ENCODE measurements at regions not wholly inside any gene's neighbourhood (a gene's known extent, or its start where the extent isn't known, plus 50 kb on each side); places are given as distances from the start of the nearest gene placed in this dataset.

DNA sequence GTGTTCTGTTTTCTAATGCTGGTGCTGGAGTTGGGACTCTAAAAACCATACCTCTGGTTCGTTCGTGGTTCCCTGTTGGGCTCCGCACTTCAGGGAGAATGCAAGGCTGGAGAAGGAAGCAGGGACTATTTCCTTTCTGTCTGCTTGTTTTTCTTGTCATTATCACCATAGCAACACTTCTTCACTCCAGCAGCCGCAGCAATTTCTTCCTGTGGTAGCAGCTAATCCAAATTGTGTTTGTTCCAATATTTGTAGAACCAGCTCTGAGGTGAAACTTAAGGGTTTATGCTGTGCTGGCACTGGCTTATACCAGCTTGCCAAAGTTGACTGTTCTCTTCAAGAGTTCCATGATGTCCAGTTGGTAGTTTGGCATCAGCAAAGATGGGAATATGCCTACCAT is 301.4 kb upstream of the SYT4 start:
- TF ChIP-seq, protein P1, sequence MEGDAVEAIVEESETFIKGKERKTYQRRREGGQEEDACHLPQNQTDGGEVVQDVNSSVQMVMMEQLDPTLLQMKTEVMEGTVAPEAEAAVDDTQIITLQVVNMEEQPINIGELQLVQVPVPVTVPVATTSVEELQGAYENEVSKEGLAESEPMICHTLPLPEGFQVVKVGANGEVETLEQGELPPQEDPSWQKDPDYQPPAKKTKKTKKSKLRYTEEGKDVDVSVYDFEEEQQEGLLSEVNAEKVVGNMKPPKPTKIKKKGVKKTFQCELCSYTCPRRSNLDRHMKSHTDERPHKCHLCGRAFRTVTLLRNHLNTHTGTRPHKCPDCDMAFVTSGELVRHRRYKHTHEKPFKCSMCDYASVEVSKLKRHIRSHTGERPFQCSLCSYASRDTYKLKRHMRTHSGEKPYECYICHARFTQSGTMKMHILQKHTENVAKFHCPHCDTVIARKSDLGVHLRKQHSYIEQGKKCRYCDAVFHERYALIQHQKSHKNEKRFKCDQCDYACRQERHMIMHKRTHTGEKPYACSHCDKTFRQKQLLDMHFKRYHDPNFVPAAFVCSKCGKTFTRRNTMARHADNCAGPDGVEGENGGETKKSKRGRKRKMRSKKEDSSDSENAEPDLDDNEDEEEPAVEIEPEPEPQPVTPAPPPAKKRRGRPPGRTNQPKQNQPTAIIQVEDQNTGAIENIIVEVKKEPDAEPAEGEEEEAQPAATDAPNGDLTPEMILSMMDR (IDR thresholded peaks at IDR 0.05) = no peak
- TF ChIP-seq POLR2A (IDR thresholded peaks at IDR 0.05) = no peak

Measured in Peyer's patch (tissue), 4 donors.